NCI-H1048 (cell line): ENCODE measurements at regions not wholly inside any gene's neighbourhood (a gene's known extent, or its start where the extent isn't known, plus 50 kb on each side); places are given as distances from the start of the nearest gene placed in this dataset.
"Not testable (repeated sequence)": the region's sequence is repeated elsewhere in the genome, so short reads cannot be mapped to it uniquely, and the experiment has no call there.

Experiments used
- DNase-seq: peaks from one replicate; lab custom pipeline; 2025; lab: John Stamatoyannopoulos, UW

DNA sequence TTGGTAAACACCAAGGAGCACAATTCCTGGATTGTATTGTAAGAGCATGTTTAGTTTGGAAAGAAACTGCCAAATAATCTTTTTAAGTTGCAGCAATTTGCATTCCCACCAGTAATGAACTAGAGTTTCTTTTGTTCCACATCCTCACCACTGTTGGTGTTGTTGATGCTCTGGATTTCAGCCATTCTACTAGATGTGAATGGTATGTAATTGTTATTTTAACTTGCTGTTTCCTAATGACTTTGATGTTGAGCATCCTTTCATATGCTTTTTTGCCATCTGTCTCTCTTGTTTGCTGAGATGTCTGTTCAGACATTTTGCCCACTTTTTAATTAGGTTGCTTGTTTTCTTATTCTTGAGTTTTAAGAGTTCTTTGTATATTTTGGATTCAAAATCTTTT is 1654.1 kb downstream of the GRIK2 start:
- no peak for DNase-seq

DNA sequence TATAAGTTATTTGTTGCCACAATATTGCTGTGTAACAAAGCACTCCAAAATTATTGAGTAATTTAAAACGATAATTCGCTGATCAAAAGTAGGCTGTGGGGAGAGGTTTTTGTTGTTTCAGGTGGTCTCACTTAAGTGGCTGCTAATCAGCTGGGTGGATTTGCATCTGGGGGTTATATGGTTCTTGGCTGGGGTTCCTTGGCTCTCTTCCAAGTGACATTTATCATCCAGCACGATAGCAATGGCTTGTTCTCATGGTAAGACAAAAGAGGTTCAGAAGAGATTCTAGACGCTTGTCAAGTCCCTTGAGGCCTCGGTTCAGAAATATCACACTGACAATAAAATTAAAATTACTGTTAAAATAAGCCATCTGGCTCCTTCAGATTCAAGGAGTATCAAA is 1648.8 kb downstream of the GRIK2 start:
- no peak for DNase-seq

DNA sequence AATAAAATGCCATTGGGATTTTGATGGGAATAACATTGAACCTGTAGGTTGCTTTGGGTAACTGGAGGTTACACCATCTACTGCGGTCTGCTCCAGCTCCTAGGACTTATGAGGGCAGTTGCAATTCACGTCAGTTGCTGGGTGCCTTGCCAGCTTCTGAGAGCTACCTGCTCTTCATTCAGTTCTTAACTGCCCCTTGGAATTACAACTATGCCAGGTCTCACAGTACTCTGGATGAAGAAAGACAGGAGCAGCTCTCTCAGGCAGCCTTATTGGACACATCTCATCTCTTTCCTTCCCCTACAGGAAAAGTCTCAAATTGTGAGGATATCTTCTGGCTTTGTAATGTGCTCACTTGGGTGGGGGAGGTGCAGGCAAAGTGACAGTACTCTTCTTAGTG is 1643.3 kb downstream of the GRIK2 start:
- no peak for DNase-seq

DNA sequence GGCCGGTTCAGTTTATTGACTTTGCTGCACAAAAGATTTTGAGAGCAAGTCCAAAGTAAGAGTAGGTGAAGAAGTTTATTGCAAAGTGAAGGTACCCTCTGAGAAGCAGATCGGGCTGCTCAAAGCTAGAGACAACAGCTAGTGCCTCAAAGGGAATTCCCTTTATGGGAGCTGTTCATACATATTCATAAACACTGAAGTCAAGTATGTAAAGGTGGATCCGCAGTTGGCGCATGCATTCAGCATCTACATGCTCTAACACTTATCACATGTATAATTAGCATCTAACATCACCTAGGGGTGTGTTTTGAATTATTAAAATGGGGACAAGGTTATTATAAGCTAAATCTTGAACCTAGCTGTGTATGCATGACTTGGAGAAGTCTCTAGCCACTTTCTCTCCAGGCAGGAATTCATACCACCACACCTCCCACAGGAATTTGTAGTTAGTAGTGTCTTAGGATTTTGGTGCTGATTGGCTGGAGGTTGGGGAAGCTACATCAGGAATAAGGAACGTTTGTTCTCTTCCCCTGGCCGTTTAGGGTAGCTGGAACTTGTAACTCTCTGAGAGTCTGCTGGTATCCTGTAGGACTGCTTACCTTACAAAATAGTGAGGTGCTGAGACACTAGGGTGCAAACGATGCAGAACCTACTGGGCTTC is 1633.9 kb downstream of the GRIK2 start:
- no peak for DNase-seq

DNA sequence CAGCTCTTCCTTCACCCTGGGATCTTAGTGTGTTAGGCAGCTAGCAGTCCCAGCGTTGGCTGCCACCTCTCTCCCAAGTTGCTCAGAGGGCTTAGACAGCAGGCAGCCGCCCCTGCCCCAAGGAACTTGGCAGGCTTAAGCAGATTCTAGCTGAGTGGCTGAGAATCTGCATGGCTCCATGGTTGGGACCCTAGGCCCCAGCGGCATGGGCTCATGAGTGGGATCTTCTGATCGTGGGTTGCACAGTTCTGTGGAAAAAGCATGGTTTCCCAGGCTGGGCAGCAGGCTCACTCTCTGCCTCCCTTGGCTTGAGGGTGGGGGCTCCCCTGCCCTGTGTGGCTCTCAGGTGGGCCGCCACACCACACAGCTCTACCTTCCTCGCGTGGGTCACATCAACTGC is 1624.9 kb downstream of the GRIK2 start:
- no peak for DNase-seq

DNA sequence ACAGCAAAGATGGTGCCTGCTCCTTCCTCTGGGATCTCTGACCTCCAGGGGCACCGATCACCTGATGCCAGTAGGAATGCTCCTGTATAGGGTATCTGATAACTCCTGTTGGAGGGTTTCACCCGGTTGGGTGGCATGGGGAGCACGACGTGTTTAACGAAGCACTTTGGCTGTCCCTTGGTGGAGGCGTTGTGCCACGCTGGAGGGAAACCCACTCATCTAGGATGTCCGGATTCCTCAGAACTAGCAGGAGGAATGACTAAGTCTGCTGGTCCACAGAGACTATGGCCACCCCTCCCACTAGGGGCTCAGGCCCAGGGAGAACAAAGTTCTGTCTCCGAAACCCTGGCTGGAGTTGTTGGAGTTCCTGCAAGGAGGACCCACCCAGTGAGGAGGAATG is 1624.4 kb downstream of the GRIK2 start:
- DNase-seq, result no peak

DNA sequence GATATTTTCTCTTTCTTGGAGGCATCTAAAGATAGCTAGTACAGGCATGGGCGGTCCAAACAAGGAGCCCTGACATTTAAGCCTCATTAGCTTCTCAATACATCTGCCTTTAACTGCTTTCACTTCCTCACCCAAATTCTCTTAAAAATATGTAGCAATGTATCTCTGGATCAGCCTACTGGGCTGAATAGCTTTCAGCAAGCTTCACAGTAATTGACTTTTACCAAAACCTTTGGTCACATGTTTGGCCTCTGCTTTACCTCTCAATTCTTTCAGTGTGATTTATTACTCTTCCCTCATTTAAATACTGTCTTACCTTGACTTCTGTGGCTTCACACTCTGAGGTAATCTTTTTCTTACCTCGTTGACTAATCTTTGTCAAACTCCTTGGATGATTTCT is 1618.1 kb downstream of the GRIK2 start:
- no peak for DNase-seq

DNA sequence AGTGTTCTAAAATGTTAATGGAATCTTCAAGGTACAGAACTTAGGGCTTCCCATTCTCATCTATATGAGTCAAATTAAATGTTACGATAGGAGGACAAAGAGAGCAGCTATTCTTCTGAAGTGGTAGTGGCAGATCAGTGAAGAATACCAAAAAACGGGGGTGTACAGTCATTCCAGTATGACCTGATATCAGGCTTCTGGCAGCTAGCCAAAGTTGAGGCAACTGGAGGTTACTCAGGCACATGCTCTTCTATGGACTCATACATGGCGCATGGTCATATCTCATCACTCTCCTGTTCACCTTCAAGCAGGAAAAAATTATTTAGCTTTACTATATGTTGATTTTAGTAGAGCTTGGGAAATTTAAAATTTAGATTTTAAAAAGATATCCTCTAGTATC is 1608.8 kb downstream of the GRIK2 start:
- no peak for DNase-seq

DNA sequence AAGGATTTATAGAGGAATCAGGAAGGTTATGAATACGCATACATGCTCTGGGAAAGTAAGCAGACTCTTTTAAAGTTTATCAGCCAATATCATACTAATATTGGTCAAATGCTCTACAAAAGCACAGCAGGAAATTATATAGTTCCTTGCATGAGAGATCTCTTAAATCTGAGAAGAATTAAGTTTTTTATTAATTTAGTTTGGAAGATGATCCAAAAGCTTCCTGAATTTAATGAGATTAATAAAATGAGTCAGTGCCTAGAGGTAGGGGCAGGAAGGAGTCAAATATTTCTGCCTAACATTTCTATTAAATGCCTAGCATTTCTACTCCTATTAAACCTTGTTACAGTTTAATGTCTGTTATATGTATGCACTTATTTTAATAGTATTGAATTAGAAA is 1608.2 kb downstream of the GRIK2 start:
- DNase-seq, result no peak

DNA sequence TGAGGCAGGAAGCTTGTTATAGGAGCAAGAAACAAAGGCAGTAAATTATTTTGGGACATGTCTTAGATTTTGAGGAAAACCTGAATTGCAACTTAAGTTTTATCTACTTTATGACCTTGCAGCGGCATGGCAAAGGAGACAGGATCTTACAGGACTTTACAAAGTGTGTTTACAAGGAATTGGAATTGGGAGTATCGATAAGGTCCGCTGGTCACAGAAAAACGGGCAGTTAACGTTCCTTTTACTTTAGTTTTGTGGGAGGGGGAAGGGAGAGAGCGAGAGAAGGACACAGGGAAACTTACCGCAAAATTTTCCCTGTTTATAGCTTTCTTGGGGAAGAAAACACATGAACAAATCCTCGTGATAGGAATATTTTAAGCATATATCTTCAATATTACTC is 1607.2 kb downstream of the GRIK2 start:
- no peak for DNase-seq

DNA sequence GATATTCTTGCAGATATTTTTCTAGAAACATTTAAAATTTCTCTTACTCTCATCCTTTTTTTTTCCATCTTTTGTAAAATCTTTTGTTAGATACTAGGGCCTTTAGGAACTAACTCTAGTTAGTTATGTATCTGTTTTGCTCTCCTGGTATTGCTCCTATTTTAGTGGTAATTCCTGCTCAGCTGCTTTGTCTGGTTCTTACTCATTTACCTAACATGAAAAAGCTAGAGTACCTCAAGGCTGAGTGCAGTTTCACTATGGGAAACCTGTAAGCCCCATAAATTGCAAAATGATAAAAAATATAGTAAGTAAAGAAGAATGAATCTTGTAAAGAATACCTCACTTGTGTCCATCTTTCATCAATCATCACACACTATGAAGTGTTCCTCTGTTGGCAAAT is 1602.0 kb downstream of the GRIK2 start:
- DNase-seq, result no peak

DNA sequence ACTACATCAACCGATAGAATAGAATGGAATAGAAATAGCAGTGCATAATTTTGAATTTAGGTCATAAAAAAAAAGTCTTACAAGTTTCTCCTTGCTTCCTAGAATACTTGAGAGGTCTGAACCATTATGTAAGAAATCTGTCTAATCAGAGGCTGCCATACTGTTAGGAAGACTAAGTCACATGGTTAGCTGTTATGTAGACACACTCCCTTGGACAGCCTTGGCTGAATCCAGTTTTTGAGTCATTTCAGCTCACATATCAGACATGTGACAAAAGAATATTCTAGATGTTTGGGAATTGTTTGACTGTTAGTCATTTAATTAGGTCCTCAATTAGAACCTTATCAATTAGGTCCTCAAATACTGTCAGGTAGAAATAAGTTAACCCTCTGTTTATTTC is 1601.4 kb downstream of the GRIK2 start:
- no peak for DNase-seq

DNA sequence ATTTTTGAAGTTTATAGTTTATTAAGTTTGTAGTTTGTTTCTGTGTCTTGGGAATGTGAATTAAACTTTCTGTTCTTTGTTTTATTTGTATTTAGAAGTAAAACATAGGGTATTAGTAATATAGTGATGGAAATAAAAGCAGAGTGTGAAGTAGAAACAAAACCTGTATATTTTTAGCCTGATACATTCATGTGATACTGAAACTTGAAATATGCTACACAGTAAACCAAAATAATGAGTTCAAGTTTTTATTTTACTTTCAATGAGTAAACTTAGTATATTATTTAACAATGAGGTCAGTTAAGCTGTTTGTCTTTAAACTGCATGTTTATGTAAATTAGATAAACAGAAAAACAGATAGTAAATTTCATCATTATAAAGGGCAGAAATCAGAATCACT is 1592.6 kb downstream of the GRIK2 start:
- DNase-seq, result no peak

DNA sequence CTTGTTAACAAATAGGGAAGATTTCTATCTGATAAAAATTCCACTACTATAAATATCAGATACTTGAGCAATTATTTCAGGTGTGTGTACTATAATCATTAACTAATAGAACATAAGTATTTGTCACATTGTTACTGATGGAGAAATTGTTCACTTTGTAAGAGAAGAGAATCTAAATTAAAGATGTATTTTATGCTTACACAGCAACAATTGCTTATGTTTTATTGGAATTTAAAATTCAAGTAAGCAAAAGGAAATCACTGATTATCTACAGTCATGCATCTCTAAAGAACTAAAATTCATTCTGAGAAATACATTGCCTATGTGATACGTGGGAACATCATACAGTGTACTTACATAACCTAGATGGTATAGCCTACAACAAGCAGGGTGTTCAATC is 1590.8 kb downstream of the GRIK2 start:
- DNase-seq, result no peak

DNA sequence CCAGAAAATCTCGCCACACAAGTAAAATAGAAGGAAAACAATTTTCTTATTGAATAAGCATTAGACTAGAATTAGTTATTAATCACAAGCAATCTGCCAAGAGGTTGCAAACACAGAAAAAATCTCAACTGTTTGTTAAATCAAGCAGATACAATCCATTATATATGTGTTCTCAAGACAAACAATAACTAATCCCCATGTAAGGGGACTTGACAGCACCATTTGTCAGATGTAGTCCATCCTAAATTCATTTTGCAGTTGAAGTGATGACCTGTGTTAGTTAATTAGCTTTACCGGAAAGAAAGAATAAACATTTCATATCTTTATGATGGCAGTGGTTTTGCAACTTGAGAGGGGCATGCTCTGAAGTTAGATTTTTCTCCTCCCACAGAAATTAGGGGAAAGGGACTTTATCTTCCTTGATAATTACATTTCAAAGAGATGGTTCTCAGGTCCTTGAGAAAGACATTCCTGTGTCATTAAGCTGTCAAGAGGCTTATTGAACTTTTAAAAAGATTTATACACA is 1588.0 kb downstream of the GRIK2 start:
- no peak for DNase-seq

DNA sequence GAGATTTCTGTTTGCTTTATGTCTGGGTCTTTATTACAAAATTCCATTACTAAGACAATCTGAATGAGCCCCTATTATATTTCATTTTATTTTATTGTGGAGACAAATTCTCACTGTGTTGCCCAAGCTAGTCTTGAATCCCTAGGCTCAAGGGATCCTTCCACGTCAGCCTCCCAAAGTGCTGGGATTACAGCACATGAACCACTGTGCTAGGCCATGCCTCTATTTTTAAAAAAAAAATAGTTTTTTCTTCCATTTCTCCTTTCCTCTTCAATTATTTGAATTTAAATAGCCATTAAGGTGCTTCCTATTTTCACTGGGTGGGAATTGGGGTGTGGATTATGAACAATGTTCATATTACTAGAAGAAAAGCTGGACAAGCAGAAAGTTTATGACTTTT is 1587.4 kb downstream of the GRIK2 start:
- no peak for DNase-seq

DNA sequence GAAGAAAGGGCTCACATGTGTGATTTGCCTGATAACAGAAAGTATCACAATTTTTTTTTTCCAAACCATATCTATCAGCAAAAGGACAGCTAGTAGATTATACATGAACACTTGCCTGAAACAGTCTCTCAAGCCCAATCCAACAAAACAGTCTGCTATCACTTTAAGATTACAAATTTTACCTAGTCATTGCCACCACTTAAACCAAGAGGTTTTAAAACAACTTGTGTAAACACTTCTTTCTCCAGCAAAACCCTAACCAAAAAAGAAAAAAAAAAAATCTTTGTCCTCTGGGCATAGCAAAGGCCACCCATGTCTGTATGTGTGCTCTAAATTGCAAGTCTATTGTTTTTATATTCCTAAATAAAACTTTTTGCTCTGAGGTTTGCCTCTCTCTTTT is 1568.4 kb downstream of the GRIK2 start:
- no peak for DNase-seq

DNA sequence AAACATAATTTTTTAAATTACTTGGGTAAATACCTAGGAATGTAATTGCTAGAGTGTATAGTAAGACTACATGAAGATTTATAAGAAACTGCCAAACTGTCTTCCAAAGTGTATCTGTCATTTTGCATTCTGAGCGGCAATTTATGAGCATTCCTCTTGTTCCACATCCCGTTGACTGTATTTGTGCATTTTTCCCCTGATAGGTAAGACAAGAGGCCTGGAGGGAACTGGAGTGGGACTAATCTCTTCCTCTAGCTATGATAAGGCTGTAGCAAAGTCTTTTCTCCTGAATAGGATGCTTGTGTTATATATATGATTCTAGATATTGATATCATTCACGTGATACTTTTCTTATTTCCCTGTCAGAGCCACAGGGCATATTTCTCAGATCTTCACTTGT is 1557.5 kb downstream of the GRIK2 start:
- no peak for DNase-seq

DNA sequence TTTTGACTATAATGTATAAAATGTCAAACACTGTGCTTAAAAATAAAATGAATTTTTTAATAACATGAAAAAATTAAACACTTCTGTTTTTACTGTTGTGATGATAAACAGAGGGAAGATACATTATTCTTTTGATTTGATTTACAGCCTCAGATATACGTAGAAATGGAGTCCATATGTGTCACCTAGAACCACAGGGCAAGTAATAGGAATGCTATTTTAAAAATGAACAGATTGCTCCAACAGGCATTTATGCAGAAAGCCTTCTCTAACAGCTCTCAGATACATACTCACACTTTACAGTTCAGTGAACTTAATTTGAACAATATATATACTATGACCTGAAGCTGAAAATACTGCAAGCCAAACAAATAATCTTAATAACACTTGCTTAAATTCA is 1551.0 kb downstream of the GRIK2 start:
- DNase-seq, result no peak

DNA sequence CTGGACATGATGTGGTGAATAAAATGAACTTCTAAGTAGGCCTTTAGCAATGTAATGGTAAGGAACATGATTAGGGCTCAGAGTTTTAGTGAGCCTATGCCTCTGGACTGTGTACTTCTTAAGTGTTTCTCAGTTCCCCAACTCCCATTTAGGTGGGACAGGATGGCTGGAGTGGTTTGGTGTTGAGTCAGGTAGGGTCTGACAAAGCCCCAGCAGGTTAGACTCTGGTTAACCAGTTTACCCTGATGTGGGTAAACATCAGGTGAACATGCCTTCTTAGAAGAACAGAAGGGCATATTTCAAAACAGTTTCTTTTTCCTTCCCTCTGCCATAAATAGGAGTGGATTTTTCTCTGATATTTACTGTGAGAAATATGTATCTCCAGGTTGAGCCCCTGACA is 1548.7 kb downstream of the GRIK2 start:
- no peak for DNase-seq

DNA sequence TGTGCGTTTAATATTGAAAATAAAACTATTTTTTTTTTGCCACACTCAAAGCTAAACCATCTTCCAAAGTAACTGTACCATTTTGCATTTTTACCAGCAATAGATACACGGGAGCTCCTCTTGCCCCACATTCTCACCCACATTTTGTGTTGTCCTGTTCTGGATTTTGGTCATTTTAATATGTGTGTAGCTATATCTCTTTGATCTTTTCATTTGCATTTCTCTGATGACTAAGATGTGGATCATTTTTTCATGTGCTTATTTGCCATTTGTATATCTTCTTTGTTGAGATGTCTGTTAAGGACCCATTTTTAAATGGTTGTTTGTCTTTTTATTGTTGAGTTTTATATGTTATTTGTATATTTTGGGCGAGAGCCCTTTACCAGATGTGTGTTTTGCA is 1543.5 kb downstream of the GRIK2 start:
- DNase-seq, result no peak

DNA sequence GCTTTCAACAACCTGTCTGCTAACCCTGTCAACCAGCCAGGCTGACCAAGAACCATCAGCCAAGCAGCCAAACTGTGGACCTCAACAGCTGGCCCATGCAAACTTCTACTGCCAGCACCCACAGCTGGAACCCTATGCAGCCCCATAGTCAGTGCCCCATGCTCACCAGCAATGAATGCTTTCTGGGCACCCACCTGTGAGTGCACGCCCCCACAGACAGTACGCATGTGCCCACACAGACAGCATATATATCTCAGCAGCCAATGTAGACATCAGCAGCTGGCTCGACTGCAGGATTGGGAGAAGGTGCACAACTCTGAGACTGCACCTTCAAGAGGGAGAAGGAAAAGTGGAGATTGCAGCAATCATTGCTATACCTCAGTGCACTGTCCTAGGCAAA is 1534.6 kb downstream of the GRIK2 start:
- DNase-seq, result no peak

DNA sequence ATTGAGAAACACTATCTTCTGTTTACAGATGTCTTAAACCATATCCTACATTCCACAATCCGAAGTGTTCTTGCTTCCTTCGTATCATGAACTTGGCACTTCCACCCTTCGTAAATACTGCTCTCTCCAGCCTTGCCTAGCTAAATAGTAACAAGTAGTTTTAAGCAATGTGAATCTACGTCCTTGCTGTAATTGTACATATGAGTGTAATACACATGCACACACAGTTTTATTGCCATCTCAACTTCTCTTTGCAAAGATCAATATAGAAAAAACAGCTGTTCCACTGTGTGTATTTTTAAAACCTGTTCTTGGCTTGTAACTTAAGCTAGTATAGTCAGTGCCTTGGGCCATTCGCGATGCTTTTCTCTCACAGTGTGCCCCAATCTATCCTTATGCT is 1524.7 kb downstream of the GRIK2 start:
- DNase-seq, result no peak

DNA sequence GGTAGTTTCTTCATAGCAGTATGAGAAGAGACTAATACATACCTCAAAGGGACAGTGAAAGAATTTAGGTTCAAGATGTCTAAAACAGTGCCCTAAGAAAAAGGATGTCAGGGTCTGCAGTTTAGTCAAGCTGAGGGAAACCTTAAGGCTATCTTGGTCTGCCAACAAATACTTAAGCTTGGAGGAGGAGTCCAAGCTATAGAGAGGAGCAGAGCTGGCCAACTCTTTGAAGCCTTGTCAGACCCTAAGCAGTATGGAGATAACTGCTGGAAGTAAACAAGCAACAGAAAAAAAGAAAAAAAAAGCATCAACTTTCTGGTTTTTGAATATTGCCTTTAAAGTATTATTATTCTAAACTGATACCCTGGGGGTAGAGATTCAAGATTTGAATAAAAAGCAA is 1518.1 kb downstream of the GRIK2 start:
- DNase-seq, result no peak

DNA sequence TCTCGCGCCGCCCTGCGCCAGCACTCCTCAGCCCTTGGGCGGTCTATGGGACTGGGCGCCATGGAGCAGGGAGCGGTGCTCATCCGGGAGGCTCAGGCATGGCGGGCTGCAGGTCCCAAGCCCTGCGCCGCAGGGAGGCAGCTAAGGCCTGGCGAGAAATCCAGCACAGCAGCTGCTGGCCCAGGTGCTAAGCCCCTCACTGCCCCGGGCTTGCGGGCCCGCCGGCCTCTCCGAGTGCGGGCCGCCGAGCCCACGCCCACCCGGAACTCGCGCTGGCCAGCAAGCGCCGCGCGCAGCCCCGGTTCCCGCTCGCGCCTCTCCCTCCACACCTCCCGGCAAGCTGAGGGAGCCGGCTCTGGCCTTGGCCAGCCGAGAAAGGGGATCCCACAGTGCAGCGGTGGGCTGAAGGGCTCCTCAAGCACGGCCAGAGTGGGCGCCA is 1517.2 kb downstream of the GRIK2 start:
- DNase-seq, result not testable (repeated sequence)
